ENCODE measurements at regions not wholly inside any gene's neighbourhood (a gene's known extent, or its start where the extent isn't known, plus 50 kb on each side); places are given as distances from the start of the nearest gene placed in this dataset.

- no peak for DNase-seq
Observed at GRCh38 chr7:67426654-67427053, 430.0 kb downstream of the TYW1 start.

GRCh38 chr7:67429735-67430134 lies 433.1 kb downstream of the TYW1 start:
- no peak for DNase-seq

GRCh38 chr7:67432536-67433234 lies 436.1 kb downstream of the TYW1 start:
- peak; percentile 63 for DNase-seq

- no peak for DNase-seq
Observed at GRCh38 chr7:67435894-67436535, 439.4 kb downstream of the TYW1 start.

- DNase-seq, result no peak
Observed at GRCh38 chr7:67438198-67438882, 441.7 kb downstream of the TYW1 start.

- no peak for DNase-seq
Observed at GRCh38 chr7:67438913-67439505, 442.4 kb downstream of the TYW1 start.

GRCh38 chr7:67440321-67440720 lies 443.7 kb downstream of the TYW1 start:
- no peak for DNase-seq

GRCh38 chr7:67445728-67446127 lies 449.1 kb downstream of the TYW1 start:
- DNase-seq, result no peak

- no peak for DNase-seq
Observed at GRCh38 chr7:67447297-67447696, 450.7 kb downstream of the TYW1 start.

GRCh38 chr7:67448271-67448670 lies 451.6 kb downstream of the TYW1 start:
- DNase-seq, result no peak

- no peak for DNase-seq
Observed at GRCh38 chr7:67450171-67450570, 453.5 kb downstream of the TYW1 start.

- DNase-seq, result no peak
Observed at GRCh38 chr7:67451306-67451705, 454.7 kb downstream of the TYW1 start.

- no peak for DNase-seq
Observed at GRCh38 chr7:67452516-67453026, 455.9 kb downstream of the TYW1 start.

- DNase-seq, result no peak
Observed at GRCh38 chr7:67453580-67454380, 457.1 kb downstream of the TYW1 start.

GRCh38 chr7:67455508-67455907 lies 458.9 kb downstream of the TYW1 start:
- no peak for DNase-seq

- peak; percentile 88 for DNase-seq
Observed at GRCh38 chr7:67462781-67463191, 466.2 kb downstream of the TYW1 start.

GRCh38 chr7:67463316-67463715 lies 466.7 kb downstream of the TYW1 start:
- DNase-seq, result peak; percentile 31

GRCh38 chr7:67463983-67464382 lies 467.4 kb downstream of the TYW1 start:
- DNase-seq, result no peak

GRCh38 chr7:67466109-67466508 lies 469.5 kb downstream of the TYW1 start:
- no peak for DNase-seq

GRCh38 chr7:67470256-67470751 lies 473.7 kb downstream of the TYW1 start:
- DNase-seq, result peak; percentile 68

GRCh38 chr7:67475293-67475692 lies 478.7 kb downstream of the TYW1 start:
- no peak for DNase-seq

- no peak for DNase-seq
Observed at GRCh38 chr7:67478066-67478465, 481.4 kb downstream of the TYW1 start.
